A549 (cell line): ENCODE measurements at regions not wholly inside any gene's neighbourhood (a gene's known extent, or its start where the extent isn't known, plus 50 kb on each side); places are given as distances from the start of the nearest gene placed in this dataset.

Source experiments
- ATAC-seq, 2 experiments: fragments of 200-7000 bp in 1 of 2; fragments of >200 bp in 1 of 2; cut with Nextera tagmentation in 1 of 2; cut with Tn5 transposase in 1 of 2; 3 replicates each; pipeline versions ENCODE4 v1.8.0 to v1.9.1; 2018 to 2020; ENCODE audit warnings: mild to moderate bottlenecking in 1 of 2, moderate library complexity in 1 of 2
- CTCF ChIA-PET: fragments of 300-600 bp; sonication (Branson Sonifier 250); formaldehyde crosslinking; extraction: SDS; loops from one replicate; lab custom pipeline; 2021; ENCODE audit warnings: antibody characterized with exemption, inconsistent platforms; lab: Yijun Ruan, JAX
- POLR2A ChIA-PET: fragments of 350-600 bp; formaldehyde crosslinking; extraction: SDS; loops from one replicate; lab custom pipeline; 2021; ENCODE audit warnings: antibody characterized with exemption, inconsistent platforms; lab: Yijun Ruan, JAX
- DNase-seq, 2 experiments: peaks; one replicate each; pipeline versions ENCODE4 v3.0.0 to v3.0.0-alpha.2; 2011 to 2016; ENCODE audit warnings: low read depth in 1 of 2, low spot score in 1 of 2
- FAIRE-seq: peaks from 2 replicates; lab custom pipeline; 2011; peaks lifted over from hg19 to GRCh38; lab: Jason Lieb, UNC
- H3K27ac ChIP-seq, 2 experiments: fragments of >200 bp; sonication (Bioruptor Twin); formaldehyde crosslinking; 3 replicates each; pipeline ENCODE4 v1.5.1; 2016 to 2017
- H3K4me1 ChIP-seq: fragments of >200 bp; sonication (Bioruptor Twin); formaldehyde crosslinking; 3 replicates; pipeline ENCODE4 v1.6.1; 2016
- H3K4me2 ChIP-seq: fragments of >200 bp; sonication (Bioruptor Twin); formaldehyde crosslinking; 3 replicates; pipeline ENCODE4 v1.6.1; 2016
- H3K4me3 ChIP-seq: fragments of >200 bp; sonication (Bioruptor Twin); formaldehyde crosslinking; 3 replicates; pipeline ENCODE4 v1.5.1; 2016
- H3K9me3 ChIP-seq: fragments of >200 bp; sonication (Bioruptor Twin); formaldehyde crosslinking; 3 replicates; pipeline ENCODE4 v1.6.1; 2016
- BCL3 ChIP-seq: fragments of >200 bp; sonication (Bioruptor Twin); formaldehyde crosslinking; IDR thresholded peaks from 3 replicates; pipeline ENCODE4 v1.6.1; 2016
- CBX2 ChIP-seq: fragments of 200-600 bp; sonication (generic); IDR thresholded peaks from 2 replicates; pipeline ENCODE4 v1.6.1; 2016; ENCODE audit warnings: low read depth, mild to moderate bottlenecking, borderline replicate concordance
- CHD2 ChIP-seq: fragments of 150-350 bp; IDR thresholded peaks from 2 replicates; pipeline ENCODE4 v1.6.1; 2014; ENCODE audit warnings: low read length; ENCODE audit not compliant: partially characterized antibody
- EHMT2 ChIP-seq: fragments of 200-600 bp; sonication (generic); IDR thresholded peaks from 2 replicates; pipeline ENCODE4 v1.6.1; 2016; ENCODE audit warnings: antibody characterized with exemption, low read depth, mild to moderate bottlenecking, moderate library complexity
- ESRRA ChIP-seq: fragments of 150-350 bp; IDR thresholded peaks from 2 replicates; pipeline ENCODE4 v1.6.1; 2014; ENCODE audit warnings: mild to moderate bottlenecking, low read length, borderline replicate concordance
- FOSL2 ChIP-seq, 2 experiments: fragments of 450-650 bp in 1 of 2; fragments of >200 bp in 1 of 2; sonication (Bioruptor Twin) in 1 of 2; formaldehyde crosslinking; IDR thresholded peaks; 2 replicates each; pipeline versions ENCODE4 v1.5.0 to v1.6.1; 2016 to 2020; ENCODE audit warnings: mild to moderate bottlenecking in 1 of 2, moderate library complexity in 1 of 2
- GATA3 ChIP-seq: IDR thresholded peaks from 2 replicates; pipeline ENCODE4 v1.6.1; 2012; ENCODE audit warnings: borderline replicate concordance
- HDAC2 ChIP-seq: fragments of 200-600 bp; sonication (generic); IDR thresholded peaks from 2 replicates; pipeline ENCODE4 v1.6.1; 2016
- HES2 ChIP-seq: fragments of >200 bp; sonication (Bioruptor Twin); formaldehyde crosslinking; IDR thresholded peaks from 2 replicates; pipeline ENCODE4 v1.6.1; 2016
- HEYL ChIP-seq: fragments of 250-450 bp; sonication (Bioruptor Pico); IDR thresholded peaks from 2 replicates; pipeline ENCODE4 v1.8.0; 2021; ENCODE audit warnings: mild to moderate bottlenecking, moderate library complexity
- HOXA7 ChIP-seq: fragments of 250-450 bp; sonication (Bioruptor Pico); IDR thresholded peaks from 2 replicates; pipeline ENCODE4 v1.5.0; 2020; ENCODE audit warnings: mild to moderate bottlenecking, moderate library complexity
- HOXB5 ChIP-seq: fragments of 250-450 bp; sonication (Bioruptor Pico); IDR thresholded peaks from 2 replicates; pipeline ENCODE4 v1.5.0; 2020; ENCODE audit warnings: mild to moderate bottlenecking, moderate library complexity
- JUN ChIP-seq, 2 experiments: fragments of >200 bp; sonication (Bioruptor Twin); formaldehyde crosslinking; IDR thresholded peaks; 2 replicates in 1 of 2; 3 replicates in 1 of 2; pipeline ENCODE4 v1.6.1; 2016 to 2017
- KDM1A ChIP-seq: fragments of 200-600 bp; sonication (generic); IDR thresholded peaks from 2 replicates; pipeline ENCODE4 v1.6.1; 2016; ENCODE audit warnings: low read depth, mild to moderate bottlenecking
- MAFK ChIP-seq: fragments of 450-650 bp; IDR thresholded peaks from 2 replicates; pipeline ENCODE4 v1.6.1; 2014; ENCODE audit not compliant: partially characterized antibody
- MYC ChIP-seq: IDR thresholded peaks from 2 replicates; pipeline ENCODE4 v1.6.1; 2012; ENCODE audit warnings: mild to moderate bottlenecking, inconsistent platforms, low read length, improper control_type of control experiment, borderline replicate concordance
- NFE2L2 ChIP-seq: fragments of 150-350 bp; conservative IDR thresholded peaks from 2 replicates; pipeline ENCODE4 v1.6.1; 2014; ENCODE audit warnings: low read length
- NPAS2 ChIP-seq: fragments of 250-450 bp; sonication (Bioruptor Pico); IDR thresholded peaks from 2 replicates; pipeline ENCODE4 v1.8.0; 2022; ENCODE audit warnings: mild to moderate bottlenecking, moderate library complexity, borderline replicate concordance
- NR3C1 ChIP-seq: fragments of >200 bp; sonication (Bioruptor Twin); formaldehyde crosslinking; IDR thresholded peaks from 3 replicates; pipeline ENCODE4 v1.6.1; 2017
- PHF8 ChIP-seq: fragments of 200-600 bp; sonication (generic); IDR thresholded peaks from 2 replicates; pipeline ENCODE4 v1.6.1; 2016; ENCODE audit warnings: low read depth, mild to moderate bottlenecking, antibody characterized with exemption, moderate library complexity, borderline replicate concordance
- POLR2A ChIP-seq: IDR thresholded peaks from 2 replicates; pipeline ENCODE4 v1.6.1; 2012; ENCODE audit warnings: mild to moderate bottlenecking, low read length
- POLR2AphosphoS2 ChIP-seq: conservative IDR thresholded peaks from 2 replicates; pipeline ENCODE4 v1.6.1; 2012; ENCODE audit warnings: low read length, improper control_type of control experiment, inconsistent platforms
- RAD21 ChIP-seq, 2 experiments: fragments of >200 bp in 1 of 2; sonication (Bioruptor Twin) in 1 of 2; formaldehyde crosslinking in 1 of 2; IDR thresholded peaks in 1 of 2; conservative IDR thresholded peaks in 1 of 2; 2 replicates in 1 of 2; 3 replicates in 1 of 2; pipeline ENCODE4 v1.6.1; 2012 to 2018; ENCODE audit warnings: inconsistent platforms in 1 of 2
- RARB ChIP-seq: fragments of 250-450 bp; sonication (Bioruptor Pico); IDR thresholded peaks from 2 replicates; pipeline ENCODE4 v1.8.0; 2021; ENCODE audit warnings: mild to moderate bottlenecking, moderate library complexity
- RNF2 ChIP-seq: fragments of 200-600 bp; sonication (generic); IDR thresholded peaks from 2 replicates; pipeline ENCODE4 v1.6.1; 2016; ENCODE audit warnings: low read depth, mild to moderate bottlenecking, antibody characterized with exemption, moderate library complexity, borderline replicate concordance
- ZC3H11A ChIP-seq: fragments of 450-650 bp; IDR thresholded peaks from 2 replicates; pipeline ENCODE4 v1.6.1; 2014; ENCODE audit warnings: antibody characterized with exemption, mild to moderate bottlenecking
- ZFP36 ChIP-seq: fragments of 450-650 bp; IDR thresholded peaks from 2 replicates; pipeline ENCODE4 v1.6.1; 2014; ENCODE audit warnings: borderline replicate concordance; ENCODE audit not compliant: partially characterized antibody
- ZNF302 ChIP-seq: fragments of 250-450 bp; sonication (Bioruptor Pico); IDR thresholded peaks from 2 replicates; pipeline ENCODE4 v1.9.0; 2021; ENCODE audit warnings: inconsistent platforms, mild to moderate bottlenecking, moderate library complexity
- ZSCAN20 ChIP-seq: fragments of 250-450 bp; sonication (Bioruptor Pico); IDR thresholded peaks from 2 replicates; pipeline ENCODE4 v1.8.0; 2022; ENCODE audit warnings: mild to moderate bottlenecking, moderate library complexity
- WGBS: methylation state at CpG from one replicate; pipeline ENCODE4 v1.1.6; 2017; ENCODE audit errors: missing lambda C conversion rate; 5-methylcytosine and 5-hydroxymethylcytosine counted together
- TF ChIP-seq, protein P1 (sequence below): IDR thresholded peaks from 2 replicates; pipeline ENCODE4 v1.6.1; 2012; ENCODE audit warnings: low read depth, borderline replicate concordance
- TF ChIP-seq, protein P2 (sequence below): fragments of 200-600 bp; sonication (generic); IDR thresholded peaks from 2 replicates; pipeline ENCODE4 v1.6.1; 2016; ENCODE audit warnings: antibody characterized with exemption, mild to moderate bottlenecking, moderate library complexity

DNA sequence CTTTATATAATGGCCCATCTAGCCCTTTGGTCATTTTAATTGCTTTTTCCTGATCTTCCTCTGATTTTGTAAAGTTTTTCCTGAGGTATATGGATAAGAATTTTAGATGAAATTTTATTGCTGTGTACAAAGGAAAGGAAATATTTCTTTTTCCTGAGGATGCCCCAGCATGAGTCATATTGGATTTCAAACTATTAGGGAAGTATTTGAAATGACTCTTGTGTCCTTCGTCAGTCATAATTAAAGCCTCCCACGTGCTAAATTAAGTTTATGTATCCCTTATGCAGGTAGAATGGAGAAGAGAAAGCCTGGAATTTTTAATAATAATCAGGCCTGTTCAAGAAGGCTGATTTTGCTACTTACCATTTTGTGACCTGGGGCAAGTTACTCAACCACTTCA is 82.6 kb upstream of the GLI3 start (continued):
- TF ChIP-seq MAFK = no peak

DNA sequence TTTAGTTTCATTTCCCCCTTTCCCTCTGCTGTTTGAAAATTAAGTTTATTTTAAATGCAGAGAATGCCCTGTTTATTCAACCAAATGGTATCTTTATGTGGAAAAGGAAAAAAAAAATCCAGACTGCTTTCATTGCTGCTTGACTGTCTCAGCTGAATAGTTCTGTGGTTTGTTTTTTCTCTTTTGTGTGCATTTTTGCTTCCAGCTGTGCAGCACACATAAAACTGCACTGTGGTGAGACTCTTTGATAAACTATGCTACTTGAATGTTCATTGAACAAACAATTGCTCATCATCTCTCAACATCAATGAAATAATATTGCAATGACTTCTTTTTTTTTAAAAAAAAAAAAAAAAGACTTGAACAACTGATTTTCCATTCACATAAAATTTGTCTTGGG is 78.6 kb upstream of the GLI3 start:
- no peak for ATAC-seq
- Histone ChIP-seq H3K4me1 (no peaks in the 10 kb centered on the region), H3K4me3 (no peak overlapping the region), H3K4me2 (no peak overlapping the region)
- POLR2A ChIA-PET = no interaction called here
- TF ChIP-seq FOSL2 (IDR thresholded peaks at IDR 0.05) (no peak), FOSL2 (CRISPR knock-in tag; IDR thresholded peaks at IDR 0.05) (no peak), HDAC2 (no peak), CHD2 (no peak), HEYL (CRISPR knock-in tag) (no peak), POLR2A (no peak), JUN (IDR thresholded peaks at IDR 0.05) (no peak), ZNF302 (CRISPR knock-in tag) (no peak), ESRRA (no peak)
- TF ChIP-seq, all 56 proteins: peak for 0
- Histone ChIP-seq H3K9me3 (no peaks in the 10 kb centered on the region; the same call in 2 of the 3 replicates), H3K27ac (no peak overlapping the region)
- CTCF ChIA-PET = no interaction called here
- DNase-seq (no peak), FAIRE-seq (no peak)

GRCh38 chr7:42315103-42315502 is 78.1 kb upstream of the GLI3 start:
- WGBS = 0% methylated on average over 3 of the region's 3 CpGs
- FAIRE-seq (no peak), DNase-seq (no peak), ATAC-seq (no peak)
- TF ChIP-seq ZFP36 (no peak), NR3C1 (no peak), MYC (no peak), HOXA7 (CRISPR knock-in tag) (no peak), ZSCAN20 (CRISPR knock-in tag) (no peak), CHD2 (no peak), RNF2 (no peak), CBX2 (no peak), POLR2AphosphoS2 (no peak), PHF8 (no peak), HES2 (no peak), HOXB5 (CRISPR knock-in tag) (no peak), NFE2L2 (no peak), RARB (CRISPR knock-in tag) (no peak)
- TF ChIP-seq, protein P1, sequence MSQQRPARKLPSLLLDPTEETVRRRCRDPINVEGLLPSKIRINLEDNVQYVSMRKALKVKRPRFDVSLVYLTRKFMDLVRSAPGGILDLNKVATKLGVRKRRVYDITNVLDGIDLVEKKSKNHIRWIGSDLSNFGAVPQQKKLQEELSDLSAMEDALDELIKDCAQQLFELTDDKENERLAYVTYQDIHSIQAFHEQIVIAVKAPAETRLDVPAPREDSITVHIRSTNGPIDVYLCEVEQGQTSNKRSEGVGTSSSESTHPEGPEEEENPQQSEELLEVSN = no peak
- Histone ChIP-seq H3K4me3 (no peak overlapping the region), H3K4me1 (no peaks in the 10 kb centered on the region), H3K9me3 (no peaks in the 10 kb centered on the region; the same call in 2 of the 3 replicates), H3K27ac (no peak overlapping the region), H3K4me2 (no peak overlapping the region)
- POLR2A ChIA-PET = no interaction called here
- CTCF ChIA-PET = no interaction called here

DNA sequence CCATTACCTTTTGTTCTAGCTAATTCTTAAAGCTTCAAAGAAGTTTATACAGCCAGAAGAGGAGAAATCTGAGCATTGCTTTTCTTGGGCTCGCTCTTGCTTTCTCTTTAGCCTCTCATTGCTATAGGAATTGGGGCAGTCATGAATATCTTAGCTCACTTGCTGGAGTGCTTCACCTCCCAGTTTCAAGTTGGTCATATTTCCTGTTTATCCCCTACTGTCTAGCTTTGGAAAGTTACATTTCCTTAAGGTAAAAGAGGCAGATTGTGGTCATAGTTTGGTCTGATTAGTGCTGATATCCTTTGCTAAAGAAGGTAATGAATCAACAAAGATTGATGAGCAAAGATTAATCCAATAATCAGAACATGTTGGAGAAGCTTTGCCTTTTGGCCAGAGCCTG is 77.7 kb upstream of the GLI3 start:
- H3K4me3 ChIP-seq = no peak overlapping the region
- no peak for ATAC-seq
- ChIA-PET POLR2A (no interaction called here), CTCF (no interaction called here)
- no peak overlapping the region for H3K4me2 ChIP-seq
- no peak for DNase-seq
- no peak for FAIRE-seq
- WGBS = 4% methylated on average over 1 of the region's 1 CpG
- no peaks in the 10 kb centered on the region; the same call in 2 of the 3 replicates for H3K9me3 ChIP-seq
- no peak overlapping the region for H3K27ac ChIP-seq
- no peaks in the 10 kb centered on the region for H3K4me1 ChIP-seq
- TF ChIP-seq GATA3 (no peak), EHMT2 (no peak), CHD2 (no peak), BCL3 (no peak), KDM1A (no peak), RAD21 (conservative IDR thresholded peaks at IDR 0.05 in 1 of 2, IDR thresholded peaks at IDR 0.05 in 1 of 2) (no peak), ZC3H11A (no peak), NFE2L2 (no peak), FOSL2 (IDR thresholded peaks at IDR 0.05) (no peak), FOSL2 (CRISPR knock-in tag; IDR thresholded peaks at IDR 0.05) (no peak), NPAS2 (CRISPR knock-in tag) (no peak)
- TF ChIP-seq, protein P2, sequence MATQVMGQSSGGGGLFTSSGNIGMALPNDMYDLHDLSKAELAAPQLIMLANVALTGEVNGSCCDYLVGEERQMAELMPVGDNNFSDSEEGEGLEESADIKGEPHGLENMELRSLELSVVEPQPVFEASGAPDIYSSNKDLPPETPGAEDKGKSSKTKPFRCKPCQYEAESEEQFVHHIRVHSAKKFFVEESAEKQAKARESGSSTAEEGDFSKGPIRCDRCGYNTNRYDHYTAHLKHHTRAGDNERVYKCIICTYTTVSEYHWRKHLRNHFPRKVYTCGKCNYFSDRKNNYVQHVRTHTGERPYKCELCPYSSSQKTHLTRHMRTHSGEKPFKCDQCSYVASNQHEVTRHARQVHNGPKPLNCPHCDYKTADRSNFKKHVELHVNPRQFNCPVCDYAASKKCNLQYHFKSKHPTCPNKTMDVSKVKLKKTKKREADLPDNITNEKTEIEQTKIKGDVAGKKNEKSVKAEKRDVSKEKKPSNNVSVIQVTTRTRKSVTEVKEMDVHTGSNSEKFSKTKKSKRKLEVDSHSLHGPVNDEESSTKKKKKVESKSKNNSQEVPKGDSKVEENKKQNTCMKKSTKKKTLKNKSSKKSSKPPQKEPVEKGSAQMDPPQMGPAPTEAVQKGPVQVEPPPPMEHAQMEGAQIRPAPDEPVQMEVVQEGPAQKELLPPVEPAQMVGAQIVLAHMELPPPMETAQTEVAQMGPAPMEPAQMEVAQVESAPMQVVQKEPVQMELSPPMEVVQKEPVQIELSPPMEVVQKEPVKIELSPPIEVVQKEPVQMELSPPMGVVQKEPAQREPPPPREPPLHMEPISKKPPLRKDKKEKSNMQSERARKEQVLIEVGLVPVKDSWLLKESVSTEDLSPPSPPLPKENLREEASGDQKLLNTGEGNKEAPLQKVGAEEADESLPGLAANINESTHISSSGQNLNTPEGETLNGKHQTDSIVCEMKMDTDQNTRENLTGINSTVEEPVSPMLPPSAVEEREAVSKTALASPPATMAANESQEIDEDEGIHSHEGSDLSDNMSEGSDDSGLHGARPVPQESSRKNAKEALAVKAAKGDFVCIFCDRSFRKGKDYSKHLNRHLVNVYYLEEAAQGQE = no peak
